ENCODE measurements at regions not wholly inside any gene's neighbourhood (a gene's known extent, or its start where the extent isn't known, plus 50 kb on each side); places are given as distances from the start of the nearest gene placed in this dataset.
"Not testable (repeated sequence)": the region's sequence is repeated elsewhere in the genome, so short reads cannot be mapped to it uniquely, and the experiment has no call there.

- Histone ChIP-seq H3K9me3 (ENCODE audit: control insufficient read depth, low read depth, low read length) (no peaks in the 10 kb centered on the region), H3K27me3 (ENCODE audit: control insufficient read depth, insufficient read depth, low read length) (peaks cover 5% of the 10 kb centered on the region), H3K27ac (ENCODE audit: low read length) (no peak overlapping the region), H3K4me3 (ENCODE audit: low read length) (no peak overlapping the region), H3K4me1 (ENCODE audit: control insufficient read depth, insufficient read depth, low read length) (no peaks in the 10 kb centered on the region), H3K36me3 (ENCODE audit: control insufficient read depth, insufficient read depth, low read length) (no peaks in the 10 kb centered on the region)
- no peak for DNase-seq
- WGBS (ENCODE audit: insufficient coverage, low lambda C conversion rate): no CpG with 5 or more reads among the region's 2 CpGs
These were observed 96.1 kb upstream of the OLIG2 start for GRCh38 chr21:32929633-32930038.

- no peak overlapping the region for H3K27ac ChIP-seq (ENCODE audit: low read length)
- no peak overlapping the region for H3K4me3 ChIP-seq (ENCODE audit: low read length)
- no peak for DNase-seq
- H3K9me3 ChIP-seq (ENCODE audit: control insufficient read depth, low read depth, low read length): no peaks in the 10 kb centered on the region
- H3K4me1 ChIP-seq (ENCODE audit: control insufficient read depth, insufficient read depth, low read length): no peaks in the 10 kb centered on the region
- no peaks in the 10 kb centered on the region for H3K36me3 ChIP-seq (ENCODE audit: control insufficient read depth, insufficient read depth, low read length)
- no CpG with 5 or more reads among the region's 8 CpGs for WGBS (ENCODE audit: insufficient coverage, low lambda C conversion rate)
- H3K27me3 ChIP-seq (ENCODE audit: control insufficient read depth, insufficient read depth, low read length): peaks cover 5% of the 10 kb centered on the region
These were observed 95.1 kb upstream of the OLIG2 start for GRCh38 chr21:32930673-32931072.

- H3K4me1 ChIP-seq (ENCODE audit: control insufficient read depth, insufficient read depth, low read length); H3K9me3 ChIP-seq (ENCODE audit: control insufficient read depth, low read depth, low read length); H3K36me3 ChIP-seq (ENCODE audit: control insufficient read depth, insufficient read depth, low read length); H3K4me3 ChIP-seq (ENCODE audit: low read length); H3K27me3 ChIP-seq (ENCODE audit: control insufficient read depth, insufficient read depth, low read length); H3K27ac ChIP-seq (ENCODE audit: low read length); DNase-seq: not testable (repeated sequence)
- no CpG with 5 or more reads among the region's 14 CpGs for WGBS (ENCODE audit: insufficient coverage, low lambda C conversion rate)
These were observed 91.7 kb upstream of the OLIG2 start for GRCh38 chr21:32934068-32934467.

DNA sequence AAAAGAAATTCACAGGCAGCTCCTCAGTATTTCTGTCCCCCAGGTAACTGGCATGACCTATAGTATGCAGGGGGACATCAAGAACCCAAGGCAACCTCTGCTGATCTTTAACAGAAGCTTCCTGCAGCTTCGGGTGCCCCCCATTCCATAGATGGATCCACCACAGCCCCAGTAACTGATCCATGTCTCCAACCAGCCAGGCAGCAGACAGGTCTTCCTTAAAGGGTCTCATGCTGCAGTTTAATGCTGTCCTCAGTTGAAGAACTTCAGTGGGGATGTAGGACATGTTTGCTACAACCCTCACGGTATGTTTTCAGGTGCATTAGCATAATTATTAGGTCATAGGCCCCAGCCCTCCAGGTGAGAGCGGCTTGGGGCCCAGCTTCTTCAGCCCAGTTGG lies 90.9 kb upstream of the OLIG2 start:
- no peak for DNase-seq
- Histone ChIP-seq H3K27me3 (ENCODE audit: control insufficient read depth, insufficient read depth, low read length) (peaks cover 9% of the 10 kb centered on the region), H3K4me3 (ENCODE audit: low read length) (no peak overlapping the region), H3K27ac (ENCODE audit: low read length) (no peak overlapping the region), H3K36me3 (ENCODE audit: control insufficient read depth, insufficient read depth, low read length) (no peaks in the 10 kb centered on the region), H3K9me3 (ENCODE audit: control insufficient read depth, low read depth, low read length) (no peaks in the 10 kb centered on the region), H3K4me1 (ENCODE audit: control insufficient read depth, insufficient read depth, low read length) (no peaks in the 10 kb centered on the region)
- no CpG with 5 or more reads among the region's 3 CpGs for WGBS (ENCODE audit: insufficient coverage, low lambda C conversion rate)

DNA sequence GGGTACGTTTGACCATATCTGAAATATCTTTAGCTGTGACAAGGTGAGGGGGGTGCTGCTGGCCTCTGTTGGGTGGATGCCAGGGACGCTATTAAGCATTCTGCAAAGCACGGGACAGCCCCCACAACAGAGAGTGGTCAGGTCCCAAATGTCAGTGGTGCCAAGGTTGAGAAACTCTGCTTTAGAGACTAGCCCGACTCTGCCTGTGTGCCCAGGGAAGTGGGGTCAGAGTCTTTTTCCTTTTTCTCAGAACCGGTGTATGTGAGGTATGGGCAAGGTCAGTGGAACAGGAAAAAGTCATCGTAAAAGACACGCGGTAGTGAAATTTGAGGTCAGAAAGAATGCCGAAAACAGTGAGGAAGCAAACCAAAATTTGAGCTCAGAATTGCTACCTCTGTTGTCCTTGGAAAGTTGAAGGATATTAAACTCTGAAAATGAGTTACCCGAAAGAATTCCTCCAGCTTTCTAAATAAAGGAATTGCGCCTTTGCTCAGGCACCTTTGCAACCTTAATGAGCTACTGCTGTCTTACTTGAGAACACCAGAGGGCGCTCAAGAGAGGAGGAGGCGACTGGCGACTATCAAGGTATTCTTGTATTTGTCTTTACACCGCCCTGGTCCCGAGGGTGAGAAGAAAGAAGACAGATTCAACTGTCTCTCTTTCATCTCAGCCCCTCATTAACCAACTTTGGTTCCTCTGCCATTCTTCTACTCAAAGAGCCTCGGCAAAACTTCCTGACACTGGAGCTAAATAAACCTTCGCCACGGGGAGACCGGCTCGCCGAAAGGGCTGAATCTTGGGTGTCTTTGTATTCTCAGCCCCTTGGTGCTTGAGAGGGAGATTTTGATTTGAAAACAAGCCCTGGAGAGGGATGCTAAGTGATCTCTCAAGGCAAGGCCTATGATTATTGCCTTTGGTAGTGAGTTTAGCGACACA lies 85.4 kb upstream of the OLIG2 start:
- Histone ChIP-seq H3K4me3 (ENCODE audit: low read length) (no peak overlapping the region), H3K27me3 (ENCODE audit: control insufficient read depth, insufficient read depth, low read length) (peaks cover 7% of the 10 kb centered on the region), H3K36me3 (ENCODE audit: control insufficient read depth, insufficient read depth, low read length) (no peaks in the 10 kb centered on the region), H3K27ac (ENCODE audit: low read length) (no peak overlapping the region), H3K4me1 (ENCODE audit: control insufficient read depth, insufficient read depth, low read length) (no peaks in the 10 kb centered on the region), H3K9me3 (ENCODE audit: control insufficient read depth, low read depth, low read length) (no peaks in the 10 kb centered on the region)
- peak in 1 of 2 donors; percentile 37 for DNase-seq
- whole genome bisulfite sequencing (ENCODE audit: insufficient coverage, low lambda C conversion rate): 60% methylated on average over 7 of the region's 23 CpGs

DNA sequence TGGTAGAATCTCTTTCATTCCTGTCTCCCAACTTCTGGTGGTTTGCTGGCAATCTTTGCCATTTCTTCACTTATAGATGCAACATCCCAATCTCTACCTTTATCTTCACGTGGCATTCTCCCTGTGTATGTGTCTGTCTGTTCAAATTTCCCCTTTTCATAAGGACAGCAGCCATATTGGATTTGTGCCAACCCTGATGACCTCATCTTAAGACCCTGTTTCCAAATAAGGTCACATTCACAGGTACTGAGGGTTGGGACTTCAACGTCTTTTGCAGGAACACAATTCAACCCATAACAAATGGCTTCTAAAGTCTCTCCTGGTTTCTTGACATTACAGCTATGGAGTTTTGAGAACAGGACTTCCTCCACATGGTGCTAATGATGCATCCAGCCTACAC lies 84.5 kb upstream of the OLIG2 start:
- no peak for DNase-seq
- Histone ChIP-seq H3K27me3 (ENCODE audit: control insufficient read depth, insufficient read depth, low read length) (peaks cover 7% of the 10 kb centered on the region), H3K4me3 (ENCODE audit: low read length) (no peak overlapping the region), H3K27ac (ENCODE audit: low read length) (no peak overlapping the region), H3K4me1 (ENCODE audit: control insufficient read depth, insufficient read depth, low read length) (no peaks in the 10 kb centered on the region), H3K36me3 (ENCODE audit: control insufficient read depth, insufficient read depth, low read length) (no peaks in the 10 kb centered on the region), H3K9me3 (ENCODE audit: control insufficient read depth, low read depth, low read length) (no peaks in the 10 kb centered on the region)
- no CpG with 5 or more reads among the region's 2 CpGs for WGBS (ENCODE audit: insufficient coverage, low lambda C conversion rate)

DNA sequence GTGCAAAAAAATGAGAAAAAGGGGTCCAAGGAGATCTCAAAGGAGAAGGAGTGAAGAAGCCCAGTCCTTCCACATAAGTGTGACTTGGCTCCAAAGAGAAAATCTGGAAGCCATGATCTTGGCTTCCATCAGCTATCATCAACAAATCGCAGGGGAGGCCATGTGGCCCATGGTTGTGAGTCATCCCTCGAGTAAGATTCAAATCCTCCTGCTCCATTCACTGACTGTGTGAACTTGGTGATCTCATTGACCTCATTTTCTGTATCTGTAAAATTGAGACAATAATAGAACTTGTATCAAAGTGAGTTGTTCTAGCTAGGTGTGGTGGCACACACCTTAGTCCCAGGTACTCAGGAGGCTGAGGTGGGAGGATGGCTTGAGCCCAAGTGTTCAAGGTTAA lies 79.1 kb upstream of the OLIG2 start:
- H3K9me3 ChIP-seq (ENCODE audit: control insufficient read depth, low read depth, low read length): no peaks in the 10 kb centered on the region
- no peak overlapping the region for H3K4me3 ChIP-seq (ENCODE audit: low read length)
- H3K36me3 ChIP-seq (ENCODE audit: control insufficient read depth, insufficient read depth, low read length): no peaks in the 10 kb centered on the region
- WGBS (ENCODE audit: insufficient coverage, low lambda C conversion rate): 60% methylated on average over 1 of the region's 2 CpGs
- peak overlapping the region; percentile 39 for H3K27ac ChIP-seq (ENCODE audit: low read length)
- peaks cover 7% of the 10 kb centered on the region for H3K27me3 ChIP-seq (ENCODE audit: control insufficient read depth, insufficient read depth, low read length)
- no peak for DNase-seq
- H3K4me1 ChIP-seq (ENCODE audit: control insufficient read depth, insufficient read depth, low read length): no peaks in the 10 kb centered on the region

GRCh38 chr21:32947736-32948135 lies 78.0 kb upstream of the OLIG2 start:
- Histone ChIP-seq H3K27me3 (ENCODE audit: control insufficient read depth, insufficient read depth, low read length) (peaks cover 18% of the 10 kb centered on the region), H3K4me3 (ENCODE audit: low read length) (no peak overlapping the region), H3K27ac (ENCODE audit: low read length) (no peak overlapping the region), H3K9me3 (ENCODE audit: control insufficient read depth, low read depth, low read length) (no peaks in the 10 kb centered on the region), H3K4me1 (ENCODE audit: control insufficient read depth, insufficient read depth, low read length) (no peaks in the 10 kb centered on the region), H3K36me3 (ENCODE audit: control insufficient read depth, insufficient read depth, low read length) (no peaks in the 10 kb centered on the region)
- no peak for DNase-seq
- no CpG with 5 or more reads among the region's 1 CpG for WGBS (ENCODE audit: insufficient coverage, low lambda C conversion rate)

- H3K4me1 ChIP-seq (ENCODE audit: control insufficient read depth, insufficient read depth, low read length): no peaks in the 10 kb centered on the region
- H3K4me3 ChIP-seq (ENCODE audit: low read length): no peak overlapping the region
- no peaks in the 10 kb centered on the region for H3K9me3 ChIP-seq (ENCODE audit: control insufficient read depth, low read depth, low read length)
- H3K27ac ChIP-seq (ENCODE audit: low read length): no peak overlapping the region
- peaks cover 33% of the 10 kb centered on the region for H3K27me3 ChIP-seq (ENCODE audit: control insufficient read depth, insufficient read depth, low read length)
- no peak for DNase-seq
- WGBS (ENCODE audit: insufficient coverage, low lambda C conversion rate): 60% methylated on average over 1 of the region's 3 CpGs
- H3K36me3 ChIP-seq (ENCODE audit: control insufficient read depth, insufficient read depth, low read length): no peaks in the 10 kb centered on the region
These were observed 76.0 kb upstream of the OLIG2 start for GRCh38 chr21:32949701-32950100.

DNA sequence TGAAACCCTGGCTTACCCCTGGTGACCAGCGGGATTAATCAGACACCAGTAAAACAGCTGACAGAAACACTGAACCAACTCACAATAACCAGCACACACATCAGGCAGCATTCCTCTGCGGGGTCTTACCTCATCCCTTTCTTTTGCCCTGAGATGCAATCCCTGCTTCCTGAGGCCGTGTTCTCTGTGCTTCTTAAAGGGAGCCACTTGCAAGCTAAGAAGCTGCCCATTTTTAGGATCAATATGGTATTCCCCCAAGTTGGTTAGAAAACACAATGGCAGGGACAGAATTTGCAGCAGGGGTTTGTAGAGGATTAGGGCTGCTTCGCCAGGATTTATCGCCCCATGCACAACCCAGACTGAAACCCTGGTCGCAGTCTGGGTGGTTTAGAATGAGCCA lies 74.7 kb upstream of the OLIG2 start:
- DNase-seq: no peak
- Histone ChIP-seq H3K4me1 (ENCODE audit: control insufficient read depth, insufficient read depth, low read length) (no peaks in the 10 kb centered on the region), H3K9me3 (ENCODE audit: control insufficient read depth, low read depth, low read length) (no peaks in the 10 kb centered on the region), H3K27me3 (ENCODE audit: control insufficient read depth, insufficient read depth, low read length) (peaks cover 45% of the 10 kb centered on the region), H3K27ac (ENCODE audit: low read length) (no peak overlapping the region), H3K4me3 (ENCODE audit: low read length) (no peak overlapping the region), H3K36me3 (ENCODE audit: control insufficient read depth, insufficient read depth, low read length) (no peaks in the 10 kb centered on the region)
- no CpG with 5 or more reads among the region's 6 CpGs for WGBS (ENCODE audit: insufficient coverage, low lambda C conversion rate)

DNA sequence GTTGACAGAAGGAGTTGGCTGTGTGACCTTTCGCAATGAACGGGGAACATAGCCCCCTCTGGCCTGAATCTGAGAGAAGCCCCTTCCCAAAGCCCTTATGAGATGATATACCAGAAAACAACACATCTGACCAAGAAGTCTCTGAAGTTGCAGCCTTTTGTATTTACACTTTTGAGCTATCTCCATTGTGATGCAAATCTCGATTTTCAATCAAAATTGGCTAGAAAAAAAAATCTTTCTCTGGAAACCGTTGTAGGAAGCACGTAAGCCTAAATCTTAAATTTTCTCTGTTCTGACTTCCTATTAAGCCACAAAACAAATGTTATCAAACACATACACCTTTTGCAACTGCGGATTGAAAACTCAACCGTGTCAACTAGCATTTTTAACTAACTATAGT lies 71.4 kb upstream of the OLIG2 start:
- Histone ChIP-seq H3K27me3 (ENCODE audit: control insufficient read depth, insufficient read depth, low read length) (peaks cover 74% of the 10 kb centered on the region), H3K36me3 (ENCODE audit: control insufficient read depth, insufficient read depth, low read length) (no peaks in the 10 kb centered on the region), H3K4me1 (ENCODE audit: control insufficient read depth, insufficient read depth, low read length) (no peaks in the 10 kb centered on the region), H3K27ac (ENCODE audit: low read length) (no peak overlapping the region), H3K9me3 (ENCODE audit: control insufficient read depth, low read depth, low read length) (no peaks in the 10 kb centered on the region), H3K4me3 (ENCODE audit: low read length) (no peak overlapping the region)
- WGBS (ENCODE audit: insufficient coverage, low lambda C conversion rate): 73% methylated on average over 4 of the region's 7 CpGs
- DNase-seq: no peak

All from large intestine (tissue), 3 donors.